ENCODE measurements at regions not wholly inside any gene's neighbourhood (a gene's known extent, or its start where the extent isn't known, plus 50 kb on each side); places are given as distances from the start of the nearest gene placed in this dataset.
"Not testable (repeated sequence)": the region's sequence is repeated elsewhere in the genome, so short reads cannot be mapped to it uniquely, and the experiment has no call there.

DNA sequence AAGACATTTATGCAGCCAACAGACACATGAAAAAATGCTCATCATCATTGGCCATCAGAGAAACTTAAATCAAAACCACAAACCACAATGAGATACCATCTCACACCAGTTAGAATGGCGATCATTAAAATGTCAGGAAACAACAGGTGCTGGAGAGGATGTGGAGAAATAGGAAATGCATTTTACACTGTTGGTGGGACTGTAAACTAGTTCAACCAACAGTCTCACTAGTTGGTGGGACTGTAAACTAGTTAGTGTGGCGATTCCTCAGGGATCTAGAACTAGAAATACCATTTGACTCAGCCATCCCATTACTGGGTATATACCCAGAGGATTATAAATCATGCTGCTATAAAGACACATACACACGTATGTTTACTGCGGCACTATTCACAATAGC is 518.8 kb downstream of the MMUT start:
- not testable (repeated sequence) for H3K9ac ChIP-seq (ENCODE audit: low read depth, low read length); H3K4me3 ChIP-seq (ENCODE audit: low read depth, low read length); H3K9me3 ChIP-seq (ENCODE audit: control insufficient read depth, insufficient read depth, low read length); H3K36me3 ChIP-seq (ENCODE audit: control insufficient read depth, insufficient read depth, low read length); H3K4me1 ChIP-seq (ENCODE audit: control insufficient read depth, insufficient read depth, low read length); H3K27me3 ChIP-seq (ENCODE audit: control insufficient read depth, insufficient read depth, low read length)

GRCh38 chr6:48933136-48933535 is 529.9 kb downstream of the MMUT start:
- H3K4me3 ChIP-seq (ENCODE audit: low read depth, low read length) = no peak overlapping the region
- H3K4me1 ChIP-seq (ENCODE audit: control insufficient read depth, insufficient read depth, low read length) = no peaks in the 10 kb centered on the region
- H3K9ac ChIP-seq (ENCODE audit: low read depth, low read length) = no peak overlapping the region
- H3K9me3 ChIP-seq (ENCODE audit: control insufficient read depth, insufficient read depth, low read length) = no peaks in the 10 kb centered on the region
- no peaks in the 10 kb centered on the region for H3K36me3 ChIP-seq (ENCODE audit: control insufficient read depth, insufficient read depth, low read length)
- no peaks in the 10 kb centered on the region for H3K27me3 ChIP-seq (ENCODE audit: control insufficient read depth, insufficient read depth, low read length)

DNA sequence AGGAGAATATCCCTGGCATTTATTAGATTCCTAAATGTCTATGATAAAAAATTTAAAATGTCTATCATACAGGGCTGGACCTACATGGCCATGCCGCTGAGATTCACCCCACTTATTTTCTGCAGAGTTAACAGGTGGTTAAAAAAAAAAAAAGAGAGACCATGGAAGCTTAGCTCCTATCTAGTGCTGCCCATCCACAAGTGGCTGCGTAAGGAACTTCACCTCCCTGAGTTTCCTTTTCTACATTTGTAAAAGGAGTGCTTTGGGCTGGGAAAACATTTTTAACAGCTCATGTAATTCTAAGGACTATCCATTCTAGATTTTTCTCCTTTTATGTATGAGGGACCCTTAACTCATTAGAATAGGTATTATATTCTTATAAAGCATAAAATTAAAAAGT is 534.1 kb downstream of the MMUT start:
- no peaks in the 10 kb centered on the region for H3K4me1 ChIP-seq (ENCODE audit: control insufficient read depth, insufficient read depth, low read length)
- no peak overlapping the region for H3K9ac ChIP-seq (ENCODE audit: low read depth, low read length)
- no peak overlapping the region for H3K4me3 ChIP-seq (ENCODE audit: low read depth, low read length)
- H3K36me3 ChIP-seq (ENCODE audit: control insufficient read depth, insufficient read depth, low read length) = no peaks in the 10 kb centered on the region
- no peaks in the 10 kb centered on the region for H3K9me3 ChIP-seq (ENCODE audit: control insufficient read depth, insufficient read depth, low read length)
- no peaks in the 10 kb centered on the region for H3K27me3 ChIP-seq (ENCODE audit: control insufficient read depth, insufficient read depth, low read length)

DNA sequence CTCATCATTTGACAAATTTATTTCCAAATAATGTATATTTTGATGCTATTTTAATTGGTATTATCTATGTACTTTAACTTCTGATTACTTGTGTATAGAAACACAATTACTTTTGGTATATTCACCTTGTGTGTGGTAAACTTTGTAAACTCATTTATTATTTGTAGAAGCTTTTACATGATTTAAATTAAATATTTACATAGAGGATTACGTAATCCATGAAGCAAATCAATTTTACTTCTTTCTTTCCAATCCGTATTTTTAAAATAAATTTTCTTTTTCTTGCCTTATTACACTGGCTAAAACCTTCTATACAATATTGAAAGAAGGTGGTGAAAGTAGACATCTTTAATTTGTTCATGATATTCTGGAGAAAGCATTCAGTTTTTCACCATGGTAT is 540.2 kb downstream of the MMUT start:
- Histone ChIP-seq H3K36me3 (ENCODE audit: control insufficient read depth, insufficient read depth, low read length) (no peaks in the 10 kb centered on the region), H3K9me3 (ENCODE audit: control insufficient read depth, insufficient read depth, low read length) (no peaks in the 10 kb centered on the region), H3K4me3 (ENCODE audit: low read depth, low read length) (no peak overlapping the region), H3K9ac (ENCODE audit: low read depth, low read length) (no peak overlapping the region), H3K27me3 (ENCODE audit: control insufficient read depth, insufficient read depth, low read length) (no peaks in the 10 kb centered on the region), H3K4me1 (ENCODE audit: control insufficient read depth, insufficient read depth, low read length) (peaks cover 11% of the 10 kb centered on the region)

DNA sequence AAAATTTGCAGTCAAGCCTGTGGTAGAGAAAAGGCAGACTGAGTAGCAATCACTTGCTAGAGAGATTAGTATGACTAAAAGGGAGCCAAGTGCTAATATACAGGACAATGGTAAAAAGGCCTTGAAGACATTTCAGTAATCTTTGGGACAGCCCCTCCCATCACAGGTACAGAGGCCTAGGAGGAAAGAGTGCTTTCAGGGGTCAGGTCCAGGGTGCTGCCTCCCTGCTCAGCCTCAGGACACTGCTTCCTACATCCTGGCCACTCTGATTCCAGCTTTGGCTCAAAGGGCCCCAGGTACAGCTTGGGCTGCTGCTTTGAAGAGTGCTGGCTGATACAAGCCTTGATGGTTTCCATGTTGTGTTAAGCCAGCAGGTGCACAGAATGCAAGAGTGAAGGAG is 543.5 kb downstream of the MMUT start:
- H3K4me3 ChIP-seq (ENCODE audit: low read depth, low read length) = no peak overlapping the region
- no peaks in the 10 kb centered on the region for H3K9me3 ChIP-seq (ENCODE audit: control insufficient read depth, insufficient read depth, low read length)
- peaks cover 18% of the 10 kb centered on the region for H3K4me1 ChIP-seq (ENCODE audit: control insufficient read depth, insufficient read depth, low read length)
- H3K9ac ChIP-seq (ENCODE audit: low read depth, low read length) = no peak overlapping the region
- no peaks in the 10 kb centered on the region for H3K27me3 ChIP-seq (ENCODE audit: control insufficient read depth, insufficient read depth, low read length)
- H3K36me3 ChIP-seq (ENCODE audit: control insufficient read depth, insufficient read depth, low read length) = no peaks in the 10 kb centered on the region

DNA sequence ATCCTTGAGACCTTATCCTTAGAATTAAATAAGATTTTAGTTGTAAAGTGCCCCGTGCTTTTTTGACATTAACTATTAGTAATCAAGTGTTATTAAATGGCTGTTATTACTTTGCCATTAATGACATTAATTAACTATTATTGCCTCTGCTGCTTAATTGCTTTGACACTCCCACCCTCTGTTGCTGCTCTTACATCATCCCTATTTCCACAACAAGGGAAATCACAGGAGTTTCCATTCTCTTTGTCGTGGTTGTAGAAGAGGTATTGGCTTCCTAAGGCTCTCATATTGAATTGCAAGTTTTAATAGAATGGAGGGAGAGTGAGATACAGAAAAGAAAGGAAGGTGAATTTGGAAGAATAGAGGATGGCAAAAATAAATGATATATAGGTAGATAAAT is 545.8 kb downstream of the MMUT start:
- Histone ChIP-seq H3K4me1 (ENCODE audit: control insufficient read depth, insufficient read depth, low read length) (peaks cover 18% of the 10 kb centered on the region), H3K27me3 (ENCODE audit: control insufficient read depth, insufficient read depth, low read length) (no peaks in the 10 kb centered on the region), H3K9me3 (ENCODE audit: control insufficient read depth, insufficient read depth, low read length) (no peaks in the 10 kb centered on the region), H3K9ac (ENCODE audit: low read depth, low read length) (no peak overlapping the region), H3K36me3 (ENCODE audit: control insufficient read depth, insufficient read depth, low read length) (no peaks in the 10 kb centered on the region), H3K4me3 (ENCODE audit: low read depth, low read length) (no peak overlapping the region)

- no peaks in the 10 kb centered on the region for H3K36me3 ChIP-seq (ENCODE audit: control insufficient read depth, insufficient read depth, low read length)
- no peak overlapping the region for H3K9ac ChIP-seq (ENCODE audit: low read depth, low read length)
- no peaks in the 10 kb centered on the region for H3K27me3 ChIP-seq (ENCODE audit: control insufficient read depth, insufficient read depth, low read length)
- peaks cover 18% of the 10 kb centered on the region for H3K4me1 ChIP-seq (ENCODE audit: control insufficient read depth, insufficient read depth, low read length)
- H3K4me3 ChIP-seq (ENCODE audit: low read depth, low read length) = no peak overlapping the region
- H3K9me3 ChIP-seq (ENCODE audit: control insufficient read depth, insufficient read depth, low read length) = no peaks in the 10 kb centered on the region
Measured at GRCh38 chr6:48916607-48917006, 546.4 kb downstream of the MMUT start.

GRCh38 chr6:48915591-48915990 is 547.5 kb downstream of the MMUT start:
- H3K36me3 ChIP-seq (ENCODE audit: control insufficient read depth, insufficient read depth, low read length) = no peaks in the 10 kb centered on the region
- H3K9me3 ChIP-seq (ENCODE audit: control insufficient read depth, insufficient read depth, low read length) = no peaks in the 10 kb centered on the region
- H3K4me3 ChIP-seq (ENCODE audit: low read depth, low read length) = no peak overlapping the region
- H3K27me3 ChIP-seq (ENCODE audit: control insufficient read depth, insufficient read depth, low read length) = no peaks in the 10 kb centered on the region
- H3K9ac ChIP-seq (ENCODE audit: low read depth, low read length) = no peak overlapping the region
- H3K4me1 ChIP-seq (ENCODE audit: control insufficient read depth, insufficient read depth, low read length) = peaks cover 18% of the 10 kb centered on the region

DNA sequence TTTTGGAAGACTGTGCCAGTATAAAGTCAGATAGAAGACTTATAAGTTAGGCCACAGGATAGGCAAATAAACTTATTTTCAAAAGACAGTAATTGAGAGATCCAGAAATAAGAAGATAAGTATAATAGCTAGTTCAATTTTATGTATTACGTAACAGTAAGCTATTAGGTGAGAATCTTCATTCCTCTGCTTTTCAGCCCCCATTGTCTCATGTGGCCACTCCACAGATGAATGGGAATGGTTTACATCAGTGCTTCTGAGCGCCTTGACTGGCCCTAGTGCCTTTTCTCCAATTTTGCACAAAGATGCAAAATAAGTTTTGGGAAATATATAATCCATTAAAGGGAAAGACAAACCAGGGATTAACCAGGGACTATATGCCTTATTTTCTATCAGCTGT is 550.5 kb downstream of the MMUT start:
- no peaks in the 10 kb centered on the region for H3K9me3 ChIP-seq (ENCODE audit: control insufficient read depth, insufficient read depth, low read length)
- no peak overlapping the region for H3K9ac ChIP-seq (ENCODE audit: low read depth, low read length)
- peaks cover 7% of the 10 kb centered on the region for H3K4me1 ChIP-seq (ENCODE audit: control insufficient read depth, insufficient read depth, low read length)
- H3K27me3 ChIP-seq (ENCODE audit: control insufficient read depth, insufficient read depth, low read length) = no peaks in the 10 kb centered on the region
- no peaks in the 10 kb centered on the region for H3K36me3 ChIP-seq (ENCODE audit: control insufficient read depth, insufficient read depth, low read length)
- H3K4me3 ChIP-seq (ENCODE audit: low read depth, low read length) = no peak overlapping the region

GRCh38 chr6:48904809-48905208 is 558.2 kb downstream of the MMUT start:
- no peak overlapping the region for H3K4me3 ChIP-seq (ENCODE audit: low read depth, low read length)
- H3K9ac ChIP-seq (ENCODE audit: low read depth, low read length) = no peak overlapping the region
- no peaks in the 10 kb centered on the region for H3K27me3 ChIP-seq (ENCODE audit: control insufficient read depth, insufficient read depth, low read length)
- H3K36me3 ChIP-seq (ENCODE audit: control insufficient read depth, insufficient read depth, low read length) = no peaks in the 10 kb centered on the region
- H3K9me3 ChIP-seq (ENCODE audit: control insufficient read depth, insufficient read depth, low read length) = no peaks in the 10 kb centered on the region
- H3K4me1 ChIP-seq (ENCODE audit: control insufficient read depth, insufficient read depth, low read length) = no peaks in the 10 kb centered on the region

DNA sequence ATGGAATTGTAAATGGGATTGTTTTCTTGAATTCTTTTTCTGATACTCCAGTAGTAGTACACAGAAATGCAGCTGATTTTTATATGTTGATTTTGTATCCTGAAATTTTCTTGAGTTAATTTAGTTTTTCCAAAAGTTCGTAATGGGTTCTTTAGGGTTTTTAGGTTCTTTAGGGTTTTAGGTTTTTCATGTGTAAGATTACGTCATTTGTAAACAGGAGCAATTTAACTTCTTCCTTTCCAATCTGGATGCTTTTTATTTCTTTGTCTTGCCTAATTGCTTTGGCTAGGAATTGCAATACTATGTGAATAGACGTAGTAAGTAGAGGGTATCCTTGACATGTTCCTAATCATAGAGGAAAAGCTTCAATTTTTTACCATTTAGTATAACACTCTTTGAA is 568.6 kb downstream of the MMUT start:
- Histone ChIP-seq H3K9me3 (ENCODE audit: control insufficient read depth, insufficient read depth, low read length) (no peaks in the 10 kb centered on the region), H3K4me1 (ENCODE audit: control insufficient read depth, insufficient read depth, low read length) (no peaks in the 10 kb centered on the region), H3K9ac (ENCODE audit: low read depth, low read length) (no peak overlapping the region), H3K36me3 (ENCODE audit: control insufficient read depth, insufficient read depth, low read length) (no peaks in the 10 kb centered on the region), H3K27me3 (ENCODE audit: control insufficient read depth, insufficient read depth, low read length) (no peaks in the 10 kb centered on the region), H3K4me3 (ENCODE audit: low read depth, low read length) (no peak overlapping the region)

DNA sequence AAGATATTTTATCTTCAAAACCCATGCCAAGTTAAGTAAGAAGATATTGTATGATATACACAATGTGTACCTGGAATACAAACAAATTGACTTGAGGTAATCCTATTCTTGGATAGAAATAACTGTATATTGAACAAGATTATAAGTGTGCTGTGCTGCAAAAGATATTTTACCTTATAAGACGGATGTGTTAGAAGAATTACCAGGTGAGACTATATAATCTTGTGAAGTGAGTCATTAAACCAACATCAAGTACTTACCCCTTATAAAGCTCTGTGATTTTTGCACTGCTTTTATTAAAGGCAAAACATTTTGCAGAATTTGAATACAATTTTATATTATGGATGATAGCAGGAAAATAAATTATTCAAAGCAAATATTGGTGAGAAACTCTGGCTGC is 570.0 kb downstream of the MMUT start:
- H3K9ac ChIP-seq (ENCODE audit: low read depth, low read length) = no peak overlapping the region
- no peaks in the 10 kb centered on the region for H3K36me3 ChIP-seq (ENCODE audit: control insufficient read depth, insufficient read depth, low read length)
- no peaks in the 10 kb centered on the region for H3K9me3 ChIP-seq (ENCODE audit: control insufficient read depth, insufficient read depth, low read length)
- H3K4me1 ChIP-seq (ENCODE audit: control insufficient read depth, insufficient read depth, low read length) = no peaks in the 10 kb centered on the region
- H3K4me3 ChIP-seq (ENCODE audit: low read depth, low read length) = no peak overlapping the region
- no peaks in the 10 kb centered on the region for H3K27me3 ChIP-seq (ENCODE audit: control insufficient read depth, insufficient read depth, low read length)

DNA sequence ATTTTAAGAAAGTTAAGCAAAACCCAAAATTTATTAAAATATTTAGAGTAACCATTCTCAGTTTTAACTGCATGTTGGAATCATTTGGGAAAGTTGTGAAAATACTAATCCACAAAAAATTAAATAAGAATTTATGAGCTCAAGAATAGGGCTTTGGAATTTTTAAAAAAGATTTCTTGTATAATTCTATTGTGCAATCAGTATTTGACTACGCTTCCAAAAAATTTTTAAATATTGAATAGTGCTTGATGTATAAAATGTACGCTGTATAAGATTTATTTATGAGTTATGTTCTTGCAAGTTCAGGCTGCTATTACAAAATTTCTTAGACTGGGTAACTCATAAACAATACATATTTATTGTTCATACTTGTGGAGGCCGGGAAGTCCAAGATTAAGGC is 571.7 kb downstream of the MMUT start:
- Histone ChIP-seq H3K9me3 (ENCODE audit: control insufficient read depth, insufficient read depth, low read length) (no peaks in the 10 kb centered on the region), H3K27me3 (ENCODE audit: control insufficient read depth, insufficient read depth, low read length) (no peaks in the 10 kb centered on the region), H3K9ac (ENCODE audit: low read depth, low read length) (no peak overlapping the region), H3K36me3 (ENCODE audit: control insufficient read depth, insufficient read depth, low read length) (no peaks in the 10 kb centered on the region), H3K4me3 (ENCODE audit: low read depth, low read length) (no peak overlapping the region), H3K4me1 (ENCODE audit: control insufficient read depth, insufficient read depth, low read length) (no peaks in the 10 kb centered on the region)

All from iPS-15b (cell line).